Colonic mucosa (tissue), 4 donors: ENCODE measurements at regions not wholly inside any gene's neighbourhood (a gene's known extent, or its start where the extent isn't known, plus 50 kb on each side); places are given as distances from the start of the nearest gene placed in this dataset.
"Not testable (repeated sequence)": the region's sequence is repeated elsewhere in the genome, so short reads cannot be mapped to it uniquely, and the experiment has no call there.

Source experiments
- DNase-seq: peaks from one replicate; pipeline ENCODE4 v3.0.0-alpha.2; 2020
- H3K27ac ChIP-seq: fragments of 200-600 bp; one replicate; pipeline ENCODE4 v1.8.0; 2021
- H3K27me3 ChIP-seq: fragments of 200-600 bp; one replicate; pipeline ENCODE4 v1.8.0; 2021
- H3K36me3 ChIP-seq: fragments of 200-600 bp; one replicate; pipeline ENCODE4 v1.8.0; 2021
- H3K4me1 ChIP-seq: fragments of 200-600 bp; one replicate; pipeline ENCODE4 v1.8.0; 2021; ENCODE audit warnings: mild to moderate bottlenecking
- H3K4me3 ChIP-seq: fragments of 200-600 bp; one replicate; pipeline ENCODE4 v1.8.0; 2021
- H3K9ac ChIP-seq, 2 donors: one replicate each; pipeline ENCODE4 v1.7.0; 2013; ENCODE audit warnings: control low read depth in 2 of 2, low read depth in 2 of 2, low read length in 2 of 2
- H3K9me3 ChIP-seq: fragments of 200-600 bp; one replicate; pipeline ENCODE4 v1.8.0; 2021
- intact Hi-C: fragments of 100-400 bp; cut with DNase I; formaldehyde crosslinking; loops from one replicate; pipeline ENCODE4 v1.14.1; 2022
- TF ChIP-seq, protein P1 (sequence below): fragments of 200-600 bp; IDR thresholded peaks from one replicate; pipeline ENCODE4 v1.8.0; 2022; ENCODE audit warnings: antibody characterized with exemption, mild to moderate bottlenecking
- donor health status: healthy.
- donor health status: DM: no; HTN: no; CAD: no.
- donor health status: DM: no; HTN: no; CAD: no.

DNA sequence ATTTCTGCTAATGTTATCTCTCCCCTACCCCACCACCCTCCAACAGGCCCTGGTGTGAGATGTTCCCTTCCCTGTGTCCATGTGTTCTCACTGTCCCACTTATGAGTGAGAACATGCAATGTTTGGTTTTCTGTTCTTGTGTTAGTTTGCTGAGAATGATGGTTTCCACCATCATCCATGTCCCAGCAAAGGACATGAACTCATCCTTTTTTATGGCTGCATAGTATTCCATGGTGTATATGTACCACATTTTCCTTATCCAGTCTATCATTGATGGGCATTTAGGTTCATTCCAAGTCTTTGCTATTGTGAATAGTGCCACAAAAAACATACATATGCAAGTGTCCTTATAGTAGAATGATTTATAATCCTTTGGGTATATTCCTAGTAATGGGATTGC, 104.5 kb downstream of the ZNF33B start:
- DNase-seq, H3K27ac ChIP-seq, H3K9me3 ChIP-seq, H3K36me3 ChIP-seq, H3K27me3 ChIP-seq, intact Hi-C loops, H3K4me3 ChIP-seq, H3K9ac ChIP-seq, H3K4me1 ChIP-seq: not testable (repeated sequence)

DNA sequence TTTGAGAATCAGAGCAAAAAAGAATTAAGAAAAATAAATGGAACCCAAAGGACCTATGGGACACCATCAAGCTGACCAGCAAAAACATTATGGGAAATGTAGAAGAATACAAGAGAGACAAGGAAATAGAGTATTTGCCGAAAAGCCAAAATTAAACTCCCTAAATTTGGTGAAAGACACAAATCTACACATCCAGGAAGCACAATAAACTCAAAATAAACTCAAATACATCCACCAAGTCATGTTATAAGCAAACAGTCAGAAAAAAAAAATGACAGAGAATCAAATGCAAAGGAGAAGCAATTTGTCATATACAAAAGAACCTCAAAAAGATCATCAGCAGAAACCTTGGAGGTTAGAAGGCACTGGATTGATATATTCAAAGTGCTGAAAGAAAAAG, 105.4 kb downstream of the ZNF33B start:
- H3K9ac ChIP-seq = no peak overlapping the region
- intact Hi-C loops = no loop called here
- TF ChIP-seq, protein P1, sequence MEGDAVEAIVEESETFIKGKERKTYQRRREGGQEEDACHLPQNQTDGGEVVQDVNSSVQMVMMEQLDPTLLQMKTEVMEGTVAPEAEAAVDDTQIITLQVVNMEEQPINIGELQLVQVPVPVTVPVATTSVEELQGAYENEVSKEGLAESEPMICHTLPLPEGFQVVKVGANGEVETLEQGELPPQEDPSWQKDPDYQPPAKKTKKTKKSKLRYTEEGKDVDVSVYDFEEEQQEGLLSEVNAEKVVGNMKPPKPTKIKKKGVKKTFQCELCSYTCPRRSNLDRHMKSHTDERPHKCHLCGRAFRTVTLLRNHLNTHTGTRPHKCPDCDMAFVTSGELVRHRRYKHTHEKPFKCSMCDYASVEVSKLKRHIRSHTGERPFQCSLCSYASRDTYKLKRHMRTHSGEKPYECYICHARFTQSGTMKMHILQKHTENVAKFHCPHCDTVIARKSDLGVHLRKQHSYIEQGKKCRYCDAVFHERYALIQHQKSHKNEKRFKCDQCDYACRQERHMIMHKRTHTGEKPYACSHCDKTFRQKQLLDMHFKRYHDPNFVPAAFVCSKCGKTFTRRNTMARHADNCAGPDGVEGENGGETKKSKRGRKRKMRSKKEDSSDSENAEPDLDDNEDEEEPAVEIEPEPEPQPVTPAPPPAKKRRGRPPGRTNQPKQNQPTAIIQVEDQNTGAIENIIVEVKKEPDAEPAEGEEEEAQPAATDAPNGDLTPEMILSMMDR = no peak
- H3K27ac ChIP-seq = no peak overlapping the region
- H3K4me3 ChIP-seq = no peak overlapping the region
- H3K4me1 ChIP-seq = no peaks in the 10 kb centered on the region
- H3K36me3 ChIP-seq = no peaks in the 10 kb centered on the region
- DNase-seq = no peak
- peaks cover 9% of the 10 kb centered on the region for H3K9me3 ChIP-seq
- H3K27me3 ChIP-seq = no peaks in the 10 kb centered on the region

DNA sequence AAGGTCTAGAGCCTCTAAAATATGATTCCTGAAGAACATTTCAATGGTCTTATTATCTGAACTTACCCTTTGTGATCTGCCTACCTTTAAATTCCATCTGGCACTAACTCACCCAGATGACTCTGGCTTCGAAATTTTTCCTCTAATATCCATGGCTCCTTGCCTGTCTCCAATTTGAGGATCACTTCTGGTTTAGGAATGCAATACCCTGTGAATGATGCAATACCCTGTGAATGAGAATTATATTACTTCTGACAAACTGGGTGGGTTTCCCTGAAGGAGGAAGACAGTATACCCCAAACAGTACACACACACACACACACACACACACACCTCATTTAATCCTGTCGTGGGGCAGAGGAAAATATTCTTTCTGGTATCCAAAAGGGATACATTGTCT, 115.3 kb downstream of the ZNF33B start:
- no peaks in the 10 kb centered on the region for H3K27me3 ChIP-seq
- no peaks in the 10 kb centered on the region for H3K4me1 ChIP-seq
- intact Hi-C loops = no loop called here
- TF ChIP-seq, protein P1 = no peak
- no peak overlapping the region for H3K4me3 ChIP-seq
- DNase-seq = no peak
- no peaks in the 10 kb centered on the region for H3K36me3 ChIP-seq
- no peak overlapping the region for H3K9ac ChIP-seq
- no peak overlapping the region for H3K27ac ChIP-seq
- peaks cover 2% of the 10 kb centered on the region for H3K9me3 ChIP-seq

DNA sequence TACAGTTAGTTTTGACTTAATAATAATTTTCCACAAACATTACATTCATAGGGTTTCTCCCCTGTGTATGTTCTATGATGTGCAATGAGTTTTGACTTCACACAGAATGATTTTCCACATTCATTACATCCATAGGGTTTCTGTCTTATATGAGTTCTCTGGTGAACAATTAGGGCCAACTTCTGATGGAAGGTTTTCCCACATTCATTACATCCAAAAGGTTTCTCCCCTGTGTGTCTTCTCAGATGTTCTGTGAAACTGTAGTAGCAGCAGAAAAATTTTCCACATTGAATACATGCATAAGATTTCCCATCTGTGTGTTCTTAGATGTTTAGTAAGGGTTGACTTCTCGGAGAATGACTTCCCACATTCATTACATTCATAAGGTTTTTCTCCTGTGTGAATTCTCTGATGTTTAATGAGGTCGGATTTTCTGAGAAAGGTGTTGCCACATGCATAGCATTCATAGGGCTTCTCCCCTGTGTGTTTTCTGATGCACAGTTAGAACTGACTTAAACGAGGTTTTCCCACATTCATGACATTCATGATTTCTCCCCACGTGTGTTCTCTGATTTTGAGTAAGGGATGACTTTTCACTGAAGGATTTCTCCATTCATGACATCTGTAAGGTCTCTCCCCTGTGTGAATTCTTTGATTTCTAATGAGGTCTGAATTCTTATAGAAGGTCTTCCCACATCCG, 118.5 kb downstream of the ZNF33B start:
- H3K9me3 ChIP-seq = peaks cover 14% of the 10 kb centered on the region
- intact Hi-C loops = no loop called here
- no peaks in the 10 kb centered on the region for H3K4me1 ChIP-seq
- H3K27me3 ChIP-seq = no peaks in the 10 kb centered on the region
- H3K27ac ChIP-seq = no peak overlapping the region
- no peak for DNase-seq
- H3K4me3 ChIP-seq = no peak overlapping the region
- TF ChIP-seq, protein P1 = no peak
- no peaks in the 10 kb centered on the region for H3K36me3 ChIP-seq
- no peak overlapping the region for H3K9ac ChIP-seq

DNA sequence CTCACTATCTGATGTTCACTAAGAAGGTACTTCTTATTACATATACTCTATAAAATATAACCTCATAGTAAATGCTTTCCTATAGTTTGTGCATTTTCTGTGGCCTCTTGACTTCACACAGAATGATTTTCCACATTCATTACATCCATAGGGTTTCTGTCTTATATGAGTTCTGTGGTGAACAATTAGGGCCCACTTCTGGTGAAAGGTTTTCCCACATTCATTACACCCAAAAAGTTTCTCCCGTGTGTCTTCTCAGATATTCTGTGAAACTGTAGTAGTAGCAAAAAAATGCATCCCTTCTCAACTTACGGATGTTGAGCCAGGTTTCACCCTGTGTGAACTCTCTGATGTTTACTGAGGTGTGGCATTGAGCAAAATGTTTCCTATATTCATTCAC, 119.3 kb downstream of the ZNF33B start:
- TF ChIP-seq, protein P1 = no peak
- no peak for DNase-seq

DNA sequence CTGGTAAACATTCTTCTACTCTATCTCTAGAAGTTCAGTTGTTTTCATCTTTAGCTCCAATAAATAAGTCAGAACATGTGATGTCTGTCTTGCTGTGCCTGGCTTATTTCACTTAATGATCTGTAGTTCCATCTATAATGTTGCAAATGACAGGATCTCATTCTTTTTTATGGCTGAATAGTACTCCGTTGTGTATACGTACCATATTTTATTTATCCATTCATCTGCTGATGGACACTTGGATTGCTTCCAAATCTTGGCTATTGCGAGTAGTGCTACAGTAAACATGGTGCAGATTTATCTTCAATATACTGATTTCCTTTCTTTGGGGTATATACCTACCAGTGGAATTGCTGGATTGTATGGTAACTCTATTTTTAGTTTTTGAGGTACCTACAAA, 124.4 kb downstream of the ZNF33B start:
- TF ChIP-seq, protein P1 = no peak
- Histone ChIP-seq H3K27ac (no peak overlapping the region), H3K9me3 (peaks cover 14% of the 10 kb centered on the region), H3K4me3 (no peak overlapping the region), H3K9ac (no peak overlapping the region), H3K4me1 (no peaks in the 10 kb centered on the region), H3K27me3 (no peaks in the 10 kb centered on the region), H3K36me3 (no peaks in the 10 kb centered on the region)
- DNase-seq = no peak
- intact Hi-C loops = no loop called here

More for the DNA sequence above, 119.3 kb downstream of the ZNF33B start:
- no peak overlapping the region for H3K9ac ChIP-seq
- no peaks in the 10 kb centered on the region for H3K36me3 ChIP-seq
- no peak overlapping the region for H3K4me3 ChIP-seq
- no peaks in the 10 kb centered on the region for H3K4me1 ChIP-seq
- no peak overlapping the region for H3K27ac ChIP-seq
- intact Hi-C loops = no loop called here
- no peaks in the 10 kb centered on the region for H3K27me3 ChIP-seq
- H3K9me3 ChIP-seq = peaks cover 14% of the 10 kb centered on the region
